Right atrium auricular region (tissue), 2 donors: ENCODE measurements at regions not wholly inside any gene's neighbourhood (a gene's known extent, or its start where the extent isn't known, plus 50 kb on each side); places are given as distances from the start of the nearest gene placed in this dataset.
"Not testable (repeated sequence)": the region's sequence is repeated elsewhere in the genome, so short reads cannot be mapped to it uniquely, and the experiment has no call there.

Experiments
- DNase-seq: peaks from one replicate; pipeline ENCODE4 v3.0.0-alpha.2; 2019; ENCODE audit warnings: low spot score
- H3K27ac ChIP-seq, 2 donors: fragments of 200-600 bp; sonication (generic); 1 replicate in 1 of 2; 2 replicates in 1 of 2; pipeline ENCODE4 v1.5.1; 2016 to 2019
- H3K27me3 ChIP-seq, 2 donors: fragments of 200-600 bp; sonication (generic); one replicate each; pipeline versions ENCODE4 v1.5.1 to v1.6.0; 2017 to 2019
- H3K36me3 ChIP-seq: fragments of 200-600 bp; sonication (generic); one replicate; pipeline ENCODE4 v1.5.1; 2016
- H3K4me1 ChIP-seq, 2 donors: fragments of 200-600 bp; sonication (generic); one replicate each; pipeline versions ENCODE4 v1.5.1 to v1.6.0; 2017 to 2019
- H3K4me3 ChIP-seq, 2 donors: fragments of 200-600 bp; sonication (generic); 1 replicate in 1 of 2; 2 replicates in 1 of 2; pipeline ENCODE4 v1.5.1; 2017 to 2019; ENCODE audit warnings: mild to moderate bottlenecking in 1 of 2, moderate library complexity in 1 of 2
- H3K9me3 ChIP-seq, 2 donors: fragments of 200-600 bp; sonication (generic); one replicate each; pipeline ENCODE4 v1.5.1; 2019
- CTCF ChIP-seq, 2 donors: fragments of 200-600 bp; sonication (generic); IDR thresholded peaks; one replicate each; pipeline ENCODE4 v1.5.1; 2019; ENCODE audit warnings: antibody characterized with exemption in 2 of 2

GRCh38 chr16:65244787-65245186, 122.9 kb upstream of the CDH11 start:
- no peak overlapping the region for H3K27ac ChIP-seq
- no peaks in the 10 kb centered on the region for H3K27me3 ChIP-seq
- H3K9me3 ChIP-seq: no peaks in the 10 kb centered on the region
- H3K4me1 ChIP-seq: peaks cover 0 to 3% of the 10 kb centered on the region in 2 donors
- H3K36me3 ChIP-seq: no peaks in the 10 kb centered on the region
- no peak overlapping the region for H3K4me3 ChIP-seq
- no peak for DNase-seq
- no peak for TF ChIP-seq CTCF (IDR thresholded peaks at IDR 0.05)

GRCh38 chr16:65235339-65236177, 113.7 kb upstream of the CDH11 start:
- H3K9me3 ChIP-seq: no peaks in the 10 kb centered on the region
- no peaks in the 10 kb centered on the region for H3K4me1 ChIP-seq
- no peak for TF ChIP-seq CTCF (IDR thresholded peaks at IDR 0.05)
- no peak overlapping the region for H3K4me3 ChIP-seq
- no peaks in the 10 kb centered on the region for H3K27me3 ChIP-seq
- H3K36me3 ChIP-seq: no peaks in the 10 kb centered on the region
- DNase-seq: no peak
- no peak overlapping the region for H3K27ac ChIP-seq

GRCh38 chr16:65234721-65235320, 113.0 kb upstream of the CDH11 start:
- not testable (repeated sequence) for H3K27me3 ChIP-seq, H3K36me3 ChIP-seq, DNase-seq

GRCh38 chr16:65229191-65229662, 107.4 kb upstream of the CDH11 start:
- TF ChIP-seq CTCF (IDR thresholded peaks at IDR 0.05): no peak
- DNase-seq: no peak
- Histone ChIP-seq H3K4me3 (no peak overlapping the region), H3K27ac (no peak overlapping the region), H3K9me3 (no peaks in the 10 kb centered on the region), H3K4me1 (no peaks in the 10 kb centered on the region), H3K36me3 (no peaks in the 10 kb centered on the region), H3K27me3 (no peaks in the 10 kb centered on the region)

More at GRCh38 chr16:65234721-65235320, 113.0 kb upstream of the CDH11 start:
- not testable (repeated sequence) for H3K9me3 ChIP-seq, H3K27ac ChIP-seq, H3K4me3 ChIP-seq, H3K4me1 ChIP-seq

GRCh38 chr16:65227150-65227835, 105.4 kb upstream of the CDH11 start:
- Histone ChIP-seq H3K4me3 (no peak overlapping the region), H3K27ac (no peak overlapping the region), H3K9me3 (no peaks in the 10 kb centered on the region), H3K4me1 (no peaks in the 10 kb centered on the region), H3K27me3 (no peaks in the 10 kb centered on the region), H3K36me3 (no peaks in the 10 kb centered on the region)
- DNase-seq: no peak
- TF ChIP-seq CTCF (IDR thresholded peaks at IDR 0.05): no peak

- Histone ChIP-seq H3K27ac (no peak overlapping the region), H3K4me3 (no peak overlapping the region), H3K9me3 (no peaks in the 10 kb centered on the region), H3K4me1 (no peaks in the 10 kb centered on the region), H3K36me3 (no peaks in the 10 kb centered on the region), H3K27me3 (no peaks in the 10 kb centered on the region)
- TF ChIP-seq CTCF (IDR thresholded peaks at IDR 0.05): no peak
- DNase-seq: no peak
Measured at GRCh38 chr16:65226077-65226476, 104.2 kb upstream of the CDH11 start.
